HPDE6-E6E7 (cell line): ENCODE measurements at regions not wholly inside any gene's neighbourhood (a gene's known extent, or its start where the extent isn't known, plus 50 kb on each side); places are given as distances from the start of the nearest gene placed in this dataset.

ENCODE experiments used
- DNase-seq: peaks from one replicate; pipeline ENCODE4 v3.0.0; 2011; ENCODE audit warnings: missing footprints; ENCODE audit errors: extremely low spot score

- no peak for DNase-seq
These were observed 96.4 kb downstream of the TMEM170B start for GRCh38 chr6:11633741-11634509.

- DNase-seq, result no peak
These were observed 97.4 kb downstream of the TMEM170B start for GRCh38 chr6:11634948-11635347.

DNA sequence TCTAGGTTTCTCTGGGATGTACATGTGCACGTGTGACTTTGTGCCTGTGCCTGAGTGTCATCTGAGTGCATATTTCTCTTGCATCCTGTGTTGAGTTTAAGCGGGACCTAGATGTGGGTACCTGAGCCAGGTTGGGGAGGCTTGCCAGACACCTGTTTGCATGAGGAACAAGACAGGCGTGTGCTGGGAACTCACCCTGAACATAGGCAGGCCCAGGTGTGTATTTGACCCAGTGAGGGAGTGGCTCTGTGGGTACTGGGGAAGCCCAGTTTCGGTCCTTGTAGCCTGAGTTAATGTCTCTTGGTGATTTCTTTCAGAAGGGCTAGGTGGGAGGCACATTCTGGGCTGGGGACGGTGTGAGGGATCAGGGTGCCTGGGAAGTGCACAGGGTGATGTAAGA is 98.6 kb downstream of the TMEM170B start:
- no peak for DNase-seq

DNA sequence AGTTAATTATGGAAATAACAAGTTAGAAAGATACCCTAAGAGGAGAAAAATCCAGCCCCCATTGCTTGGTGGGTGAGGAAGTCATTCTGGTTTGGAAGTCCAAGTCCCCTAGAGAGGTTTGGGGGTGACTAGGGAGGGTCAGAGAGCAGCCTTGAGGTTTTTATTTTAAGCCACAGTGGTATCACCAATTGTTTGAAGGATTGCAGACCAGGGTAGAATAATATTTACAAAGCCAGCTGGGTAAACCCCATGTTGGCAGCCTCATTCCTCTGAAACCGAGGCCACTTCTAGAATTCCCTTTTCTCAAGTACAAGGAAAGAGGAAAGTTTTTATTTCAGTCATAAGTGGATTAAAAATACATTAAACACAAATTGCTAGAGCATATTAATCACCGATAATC is 99.7 kb downstream of the TMEM170B start:
- no peak for DNase-seq

DNA sequence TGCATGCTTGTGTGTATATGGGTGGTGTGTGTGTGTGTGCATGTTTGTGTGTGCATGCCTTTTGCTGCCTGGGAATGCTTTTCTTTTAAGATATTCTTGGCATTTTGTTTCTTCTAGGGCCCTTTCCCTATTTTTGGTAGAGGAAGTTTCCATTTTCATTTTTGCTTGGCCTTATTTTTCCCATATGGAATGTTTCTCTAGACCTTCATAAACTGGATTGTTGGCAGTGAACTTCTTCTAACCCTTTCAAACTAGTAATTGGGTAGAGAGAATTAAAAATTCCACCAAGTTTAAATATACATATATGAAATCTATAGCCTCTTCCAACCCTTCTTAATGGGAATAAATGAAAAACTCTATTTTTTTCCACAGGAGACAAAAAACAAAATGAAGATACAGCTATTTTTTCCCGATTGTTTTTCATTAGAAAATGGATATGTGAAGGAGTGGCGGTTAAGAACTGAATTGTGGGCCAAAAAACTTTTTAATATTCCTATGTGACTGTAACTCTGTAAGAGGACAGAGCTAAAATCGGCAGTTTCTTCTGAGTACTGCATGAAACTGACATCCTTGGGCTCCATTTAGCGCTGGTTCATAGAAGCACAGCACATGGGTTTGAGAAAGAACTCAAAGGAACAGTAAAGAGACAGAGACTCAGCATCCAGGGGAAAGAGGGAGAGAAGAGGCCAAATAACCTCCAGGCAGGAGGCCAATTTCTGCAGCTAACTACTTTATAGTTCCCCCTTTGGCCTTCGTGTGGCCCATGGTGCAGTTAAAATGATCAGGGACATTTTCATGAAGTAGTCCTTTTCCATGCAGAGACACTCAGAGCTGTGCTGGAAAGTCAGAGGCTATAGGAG is 102.1 kb downstream of the TMEM170B start:
- DNase-seq, result no peak

DNA sequence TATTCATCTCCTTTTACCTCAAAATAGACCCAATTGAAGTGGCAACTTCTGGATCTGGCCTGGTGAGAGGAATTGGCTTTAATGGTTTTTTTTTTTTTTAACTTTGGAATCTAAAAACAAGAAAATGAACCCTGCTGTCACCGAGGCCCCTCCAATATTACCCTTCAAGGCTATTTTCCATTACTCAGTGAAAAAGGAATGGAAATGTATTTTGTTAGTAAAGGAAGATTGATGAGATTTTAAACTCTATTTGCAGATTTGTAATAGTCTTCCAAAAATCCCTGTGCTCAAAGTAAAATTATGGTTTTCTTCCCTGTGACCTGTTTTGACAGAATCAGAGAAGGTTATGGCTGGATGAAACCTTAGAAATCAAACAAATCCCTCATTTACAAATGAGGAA is 102.9 kb downstream of the TMEM170B start:
- no peak for DNase-seq

- DNase-seq, result no peak
These were observed 106.5 kb downstream of the TMEM170B start for GRCh38 chr6:11644071-11644470.

- DNase-seq, result no peak
These were observed 107.1 kb downstream of the TMEM170B start for GRCh38 chr6:11644601-11645000.

DNA sequence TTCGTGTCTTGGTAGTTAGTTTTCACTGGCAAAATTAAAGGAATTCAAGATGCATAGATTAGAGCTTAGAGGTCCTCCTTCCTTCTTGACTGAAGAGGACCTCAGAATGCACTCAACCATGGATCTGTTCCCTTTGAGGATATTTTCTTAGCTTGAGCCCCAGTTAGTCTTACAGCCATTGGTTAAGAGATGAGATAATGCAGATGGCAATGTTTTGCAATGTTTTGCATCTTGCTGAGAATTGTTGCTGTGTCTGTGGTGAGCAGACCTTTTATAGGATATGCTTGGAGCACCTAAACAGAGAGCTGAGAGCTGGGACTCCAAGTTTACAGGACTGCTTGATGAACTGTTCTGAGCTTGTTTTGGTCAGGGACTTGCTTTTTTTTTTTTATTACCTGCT is 107.5 kb downstream of the TMEM170B start:
- DNase-seq, result no peak

DNA sequence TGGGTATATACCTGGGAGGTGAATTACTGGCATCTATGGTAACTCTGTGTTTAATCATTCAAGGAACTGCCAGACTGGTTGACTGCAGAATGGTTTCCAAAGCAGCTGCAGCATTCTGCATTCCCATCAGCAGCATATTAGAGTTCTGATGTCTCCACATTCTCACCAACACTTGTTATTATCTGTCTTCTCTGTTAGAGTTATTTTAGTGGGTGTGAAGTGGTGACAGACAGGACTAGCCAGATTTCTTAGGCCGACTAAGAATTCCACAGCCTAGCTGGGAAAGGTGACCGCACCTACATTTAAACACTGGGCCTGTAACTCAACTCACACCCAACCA is 110.9 kb downstream of the TMEM170B start:
- DNase-seq, result no peak

DNA sequence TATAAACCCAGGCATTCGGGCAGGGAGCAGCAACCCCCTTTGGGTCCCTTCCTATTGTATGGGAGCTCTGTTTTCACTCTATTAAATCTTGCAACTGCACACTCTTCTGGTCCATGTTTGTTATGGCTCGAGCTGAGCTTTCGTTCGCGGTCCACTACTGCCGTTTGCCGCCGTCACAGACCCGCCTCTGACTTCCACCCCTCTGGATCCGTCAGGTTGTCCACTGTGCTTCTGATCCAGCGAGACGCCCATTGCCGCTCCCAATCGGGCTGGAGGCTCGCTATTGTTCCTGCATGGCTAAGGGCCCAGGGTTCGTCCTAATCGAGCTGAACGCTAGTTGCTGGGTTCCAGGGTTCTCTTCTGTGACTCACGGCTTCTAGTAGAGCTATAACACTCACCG is 111.3 kb downstream of the TMEM170B start:
- DNase-seq, result no peak

GRCh38 chr6:11650025-11650696 is 112.6 kb downstream of the TMEM170B start:
- no peak for DNase-seq

GRCh38 chr6:11650711-11651110 is 113.2 kb downstream of the TMEM170B start:
- no peak for DNase-seq

DNA sequence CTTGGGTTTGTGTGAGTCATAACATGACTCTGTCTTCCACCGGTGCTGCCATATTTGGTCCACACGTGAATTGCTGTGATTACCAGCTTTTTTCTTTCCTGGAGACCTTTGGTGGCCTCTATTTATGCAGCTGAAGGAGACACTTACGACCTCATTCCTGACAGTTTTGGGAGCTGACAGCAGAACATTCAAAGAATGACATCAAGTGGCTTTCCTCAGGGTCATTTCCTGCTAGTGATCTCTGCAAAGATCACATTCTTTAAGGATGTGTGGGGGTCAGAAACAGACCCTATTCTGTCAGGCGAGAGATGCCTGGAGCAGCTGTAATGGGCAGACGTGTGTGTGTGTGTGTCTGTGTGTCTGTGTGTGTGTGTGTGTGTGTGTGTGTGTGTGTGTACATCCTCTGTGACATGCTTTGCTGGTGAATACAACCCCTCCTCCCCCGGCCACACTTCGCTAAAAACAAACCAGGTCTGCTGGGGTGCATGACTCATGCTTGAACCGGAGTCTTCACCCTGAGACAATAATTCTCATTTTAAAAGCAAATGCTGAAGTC is 115.6 kb downstream of the TMEM170B start:
- DNase-seq, result peak; percentile 32

- DNase-seq, result no peak
These were observed 117.3 kb downstream of the TMEM170B start for GRCh38 chr6:11654876-11655275.

DNA sequence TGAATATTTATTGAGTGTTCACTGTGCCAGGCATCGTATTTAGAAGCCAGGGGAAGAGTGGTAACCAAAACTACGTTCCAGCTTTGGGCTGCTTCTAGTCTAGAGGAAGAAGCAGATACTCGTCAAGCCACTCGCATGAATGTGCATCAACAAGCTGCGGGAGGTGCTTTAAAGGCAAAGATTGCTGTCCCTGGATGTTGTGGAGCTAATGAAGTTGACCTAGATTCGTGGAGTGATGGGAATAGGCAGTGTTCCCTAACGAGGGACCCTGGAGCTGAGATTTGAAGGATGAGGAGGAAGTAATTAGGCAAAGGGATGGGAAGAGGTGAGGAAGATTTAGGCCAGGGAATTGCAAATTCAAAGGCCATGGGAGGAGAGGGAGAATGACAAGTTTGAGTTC is 118.9 kb downstream of the TMEM170B start:
- DNase-seq, result no peak

DNA sequence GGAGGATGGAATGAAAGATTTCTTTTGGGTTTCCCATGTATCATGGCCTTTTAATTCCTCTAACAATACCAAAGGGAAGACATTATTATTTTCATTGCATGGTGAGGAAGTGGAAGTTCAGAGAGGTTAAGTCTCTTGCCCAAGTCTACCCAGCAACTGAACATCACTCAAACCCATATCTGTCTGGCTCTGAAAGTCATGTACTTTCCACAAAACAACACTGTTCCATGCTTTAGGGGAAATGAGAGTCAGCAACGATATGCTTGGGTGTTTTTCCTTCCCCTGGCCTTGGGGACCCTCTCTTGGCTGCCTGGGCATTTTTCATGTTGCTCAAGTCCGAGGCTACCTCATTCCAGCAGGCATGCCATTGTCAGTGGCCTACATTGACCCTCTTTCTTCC is 118.8 kb downstream of the ADTRP start:
- no peak for DNase-seq

GRCh38 chr6:11662323-11662722 is 116.3 kb downstream of the ADTRP start:
- no peak for DNase-seq

GRCh38 chr6:11663519-11663918 is 115.1 kb downstream of the ADTRP start:
- no peak for DNase-seq
